HG03280 (cell line): ENCODE measurements at regions not wholly inside any gene's neighbourhood (a gene's known extent, or its start where the extent isn't known, plus 50 kb on each side); places are given as distances from the start of the nearest gene placed in this dataset.
"Not testable (repeated sequence)": the region's sequence is repeated elsewhere in the genome, so short reads cannot be mapped to it uniquely, and the experiment has no call there.

Experiments
- ATAC-seq: cut with Tn5 transposase; IDR thresholded peaks from one replicate; pipeline ENCODE4 v1.9.1; 2021; ENCODE audit warnings: mild to moderate bottlenecking, moderate library complexity; ENCODE audit not compliant: unreplicated experiment

DNA sequence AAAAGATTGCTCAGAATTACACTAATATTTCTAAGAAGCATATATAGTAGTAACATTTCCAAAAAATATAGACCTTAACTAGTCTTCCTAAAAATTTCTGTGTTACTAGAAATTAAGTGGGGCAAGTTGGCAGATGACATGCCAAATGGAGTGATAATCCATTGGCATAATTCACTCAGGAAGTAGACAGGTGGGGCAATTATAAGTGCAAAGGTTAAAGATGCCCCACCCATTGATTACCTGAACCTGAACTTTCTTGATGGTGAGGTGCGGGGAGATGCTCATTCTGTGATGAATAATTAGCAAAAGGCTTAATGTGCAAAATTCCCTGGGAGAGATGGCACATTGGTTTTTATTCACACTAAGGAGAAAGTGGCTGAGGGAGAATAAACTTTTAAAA lies 145.8 kb upstream of the RASGEF1B start:
- no peak for ATAC-seq

- no peak for ATAC-seq
Measured at GRCh38 chr4:81611221-81611620, 139.5 kb upstream of the RASGEF1B start.

GRCh38 chr4:81609844-81610243 lies 138.1 kb upstream of the RASGEF1B start:
- ATAC-seq = no peak

DNA sequence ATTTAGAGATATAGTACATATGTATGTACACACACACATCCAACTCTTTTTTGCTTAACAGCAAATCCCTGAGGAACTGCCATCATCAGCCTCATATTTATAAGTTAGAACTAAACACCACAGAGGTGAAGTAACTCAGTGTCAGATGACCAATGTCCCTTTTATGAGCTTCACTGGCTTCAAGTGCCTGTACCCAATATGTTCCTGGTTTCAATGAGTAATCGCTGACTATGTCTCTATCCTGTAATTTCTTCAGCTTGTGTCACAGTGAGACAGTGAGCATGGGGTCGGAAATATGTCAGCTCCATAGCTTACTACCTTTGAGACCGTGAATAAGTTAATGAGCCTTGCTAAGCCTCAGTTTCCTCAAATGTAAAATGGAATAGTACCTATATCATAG lies 136.2 kb upstream of the RASGEF1B start:
- no peak for ATAC-seq

GRCh38 chr4:81606801-81607501 lies 135.2 kb upstream of the RASGEF1B start:
- ATAC-seq = no peak

DNA sequence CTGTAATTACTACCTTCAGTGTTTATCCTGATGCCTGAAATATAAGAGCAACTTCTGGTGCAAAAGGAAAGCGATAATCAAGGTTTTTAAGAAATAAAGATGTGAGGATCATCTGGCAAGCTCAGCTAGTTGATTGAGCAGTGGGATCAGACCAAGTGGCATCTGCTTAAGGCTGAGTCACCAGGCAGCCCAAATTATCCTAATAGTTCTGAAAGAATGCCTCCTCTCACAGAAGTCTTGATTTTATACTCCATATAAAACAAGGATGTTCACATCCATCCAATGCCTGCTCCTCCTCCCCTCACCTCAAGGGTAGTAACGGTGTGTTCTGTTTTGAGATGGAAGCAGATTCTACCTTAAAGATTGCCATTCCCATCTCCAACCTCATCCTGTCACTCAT lies 134.5 kb upstream of the RASGEF1B start:
- no peak for ATAC-seq

DNA sequence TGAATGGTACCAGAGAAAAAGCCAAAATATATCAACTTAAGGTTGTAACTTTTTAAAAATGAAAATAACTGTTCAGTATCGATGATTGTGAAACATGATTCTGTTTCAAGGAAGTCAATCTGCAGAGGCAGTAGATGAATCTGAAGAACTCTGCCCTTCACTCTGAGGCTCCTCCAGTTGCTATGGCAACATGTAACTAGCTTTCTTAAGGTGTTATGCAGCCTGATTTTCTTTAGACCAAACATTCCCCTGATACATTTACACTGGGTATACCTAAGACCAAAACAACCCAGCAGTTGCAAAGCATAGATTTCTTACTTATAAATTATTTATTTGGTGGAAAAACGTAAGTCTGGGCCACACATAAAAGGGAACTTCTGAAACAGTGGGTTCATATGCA lies 133.6 kb upstream of the RASGEF1B start:
- ATAC-seq = no peak

DNA sequence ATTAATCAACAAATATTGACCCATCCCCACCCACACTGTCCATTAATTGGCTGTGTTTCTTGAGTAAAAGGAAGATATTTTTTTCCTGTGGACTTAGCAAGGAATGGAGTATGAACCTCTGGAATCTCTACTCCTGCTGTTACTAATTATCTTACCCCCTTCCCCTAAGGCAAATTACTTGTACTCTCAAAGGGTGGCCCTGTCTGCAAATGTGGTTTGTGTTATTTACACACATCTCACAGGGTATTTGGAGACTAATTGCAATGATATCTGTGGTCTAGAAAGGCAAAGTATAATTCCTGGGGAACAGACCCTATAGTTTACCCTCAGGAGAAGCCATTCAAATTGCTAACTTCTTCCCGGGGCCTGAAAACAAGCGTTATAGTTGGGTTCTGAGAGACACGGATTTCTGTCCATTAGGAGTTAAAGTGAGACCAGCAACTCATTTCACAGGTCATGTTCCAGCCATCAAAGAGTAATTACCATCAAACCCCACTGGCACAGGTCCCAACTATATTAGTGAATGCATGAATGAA lies 133.0 kb upstream of the RASGEF1B start:
- ATAC-seq = no peak

- ATAC-seq = no peak
Measured at GRCh38 chr4:81602854-81603253, 131.1 kb upstream of the RASGEF1B start.

GRCh38 chr4:81601358-81601694 lies 129.6 kb upstream of the RASGEF1B start:
- ATAC-seq = no peak

DNA sequence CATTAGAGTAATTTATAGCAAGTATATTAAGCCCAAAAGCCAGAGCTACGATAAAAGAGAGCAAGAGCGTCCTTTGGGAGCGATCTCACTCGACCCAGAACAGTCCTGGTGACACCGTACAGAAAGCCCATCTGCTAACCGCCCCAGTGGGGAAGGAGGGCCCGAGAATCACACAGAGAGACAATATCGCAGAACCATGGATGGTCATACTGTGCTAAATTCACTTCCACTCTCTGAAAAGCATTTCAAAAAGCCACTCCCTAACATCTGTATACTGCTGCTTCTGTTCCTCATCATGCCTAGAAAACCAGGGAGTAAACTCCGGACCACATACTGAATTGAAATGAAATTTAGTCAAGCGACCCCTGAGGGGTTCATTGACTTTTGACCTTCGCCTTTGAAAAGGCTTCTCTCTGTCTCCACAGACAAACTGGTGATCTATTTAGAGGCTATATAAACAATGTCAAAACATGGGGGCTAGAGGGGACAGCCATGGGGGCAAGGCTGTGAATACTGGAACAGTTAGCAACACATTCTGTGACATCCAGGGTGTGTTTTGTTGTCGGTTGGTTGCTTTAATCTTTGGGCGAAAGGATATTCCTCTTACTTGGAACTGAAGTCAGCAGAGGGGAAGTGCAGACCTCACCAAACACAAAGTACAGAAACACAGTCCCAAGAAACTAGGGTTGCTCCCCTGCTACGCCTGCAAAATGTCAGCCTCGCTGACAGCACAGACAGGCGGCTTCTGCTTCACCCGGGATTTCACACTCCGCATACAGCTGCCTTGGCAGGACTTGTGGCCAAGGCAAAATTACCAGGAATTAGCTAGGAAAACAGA lies 129.0 kb upstream of the RASGEF1B start:
- ATAC-seq = no peak

DNA sequence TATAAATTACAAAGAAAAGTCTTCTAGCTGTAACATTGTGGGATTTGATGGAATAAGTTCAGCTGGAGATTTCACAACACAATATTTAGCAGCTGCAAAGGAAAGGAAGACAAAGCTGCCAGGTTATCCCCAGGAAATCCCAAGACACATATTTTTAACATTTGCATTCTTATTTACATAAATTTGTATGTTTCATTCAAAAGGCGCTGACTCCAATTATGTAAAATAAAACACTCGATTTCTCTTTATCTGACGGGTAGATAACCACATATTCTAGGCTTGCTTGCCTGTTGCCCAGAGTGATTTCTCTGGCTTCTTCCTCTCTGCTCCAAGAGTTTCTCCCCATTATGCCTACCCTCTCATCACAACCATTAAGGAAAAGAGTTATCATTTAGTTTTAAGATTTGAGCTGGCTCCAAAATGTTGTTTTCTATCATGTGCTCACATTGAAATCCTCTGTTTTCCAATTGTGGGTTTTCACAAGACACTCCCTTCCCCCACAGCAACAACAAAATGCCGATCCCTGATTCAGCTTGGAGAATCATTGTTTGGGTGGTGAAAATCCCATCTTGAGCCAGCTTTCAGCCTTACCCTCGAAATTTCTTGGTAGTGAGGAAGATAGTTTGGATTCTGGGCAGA lies 128.2 kb upstream of the RASGEF1B start:
- no peak for ATAC-seq

GRCh38 chr4:81595798-81596610 lies 124.3 kb upstream of the RASGEF1B start:
- no peak for ATAC-seq

GRCh38 chr4:81595287-81595686 lies 123.6 kb upstream of the RASGEF1B start:
- no peak for ATAC-seq

DNA sequence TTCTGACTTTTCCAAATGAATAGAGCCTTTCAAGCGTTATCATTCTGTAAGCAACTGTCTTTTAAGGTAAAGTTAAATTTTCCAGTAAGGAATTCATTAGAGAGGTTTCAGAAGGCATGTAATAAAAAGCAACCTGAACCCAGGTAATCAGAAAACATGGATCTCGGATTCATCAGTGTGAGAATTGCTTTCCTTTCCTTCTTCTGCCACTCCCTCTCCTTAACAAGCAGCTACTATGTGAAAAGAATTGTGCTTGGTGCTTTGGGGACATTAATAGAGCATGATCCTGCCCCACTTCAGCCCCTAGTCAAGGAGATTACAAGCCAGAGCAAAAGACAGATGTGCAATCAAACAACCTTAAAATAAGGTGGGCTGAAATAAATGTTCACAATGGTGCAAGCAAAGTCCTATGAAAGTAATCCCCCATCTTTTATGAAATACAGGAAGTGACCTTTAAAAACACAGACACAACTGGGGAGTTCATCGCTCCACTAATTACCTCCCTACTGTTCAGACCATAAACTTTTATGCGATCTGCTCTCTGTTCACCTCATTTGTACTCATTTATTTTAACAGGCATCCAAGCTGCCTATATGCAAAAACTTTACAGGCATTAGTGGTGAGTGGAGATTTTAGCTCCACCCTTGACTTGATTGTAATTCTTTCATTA lies 122.9 kb upstream of the RASGEF1B start:
- ATAC-seq = no peak

GRCh38 chr4:81592701-81593100 lies 121.0 kb upstream of the RASGEF1B start:
- no peak for ATAC-seq

- ATAC-seq = no peak
Measured at GRCh38 chr4:81590596-81590995, 118.9 kb upstream of the RASGEF1B start.

DNA sequence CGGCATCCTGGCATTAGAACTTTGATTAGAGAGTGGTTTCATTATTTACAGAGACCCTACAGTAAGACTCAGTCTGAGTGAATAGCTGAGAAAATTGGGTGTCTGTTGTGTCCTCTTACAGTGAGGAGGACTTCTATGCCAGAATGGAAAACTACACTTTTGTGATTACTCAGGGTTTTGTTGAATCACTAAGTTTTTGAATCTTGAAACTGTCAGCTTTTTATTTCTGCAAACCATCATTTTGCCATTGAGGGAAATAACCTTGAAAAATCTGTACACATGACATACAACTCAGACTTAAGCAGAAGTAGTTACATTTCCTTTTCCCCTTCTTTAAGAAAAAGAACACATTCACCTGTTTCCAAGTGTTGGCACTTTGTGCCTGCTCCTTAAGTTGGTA lies 117.6 kb upstream of the RASGEF1B start:
- no peak for ATAC-seq

DNA sequence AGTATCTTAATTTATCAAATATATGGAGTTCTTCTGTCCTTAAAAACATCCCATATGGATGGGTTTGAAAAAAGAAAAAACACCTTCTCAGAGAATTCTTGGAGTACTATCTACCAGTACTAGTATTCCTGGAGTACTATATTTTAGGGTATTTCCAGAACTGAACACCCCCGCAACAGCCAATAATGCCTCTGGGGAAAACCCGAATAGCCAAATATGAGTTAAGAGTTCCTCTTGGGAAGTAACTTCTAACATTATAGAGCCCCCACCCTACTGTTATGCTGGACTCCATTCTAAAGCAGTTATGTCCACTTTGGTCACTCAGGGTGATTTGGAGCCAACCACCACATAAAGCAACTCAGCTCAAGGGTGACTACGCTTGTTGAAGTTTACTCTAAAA lies 115.0 kb upstream of the RASGEF1B start:
- no peak for ATAC-seq

GRCh38 chr4:81580994-81581374 lies 109.3 kb upstream of the RASGEF1B start:
- not testable (repeated sequence) for ATAC-seq
